GM23338 (cell line): ENCODE measurements at regions not wholly inside any gene's neighbourhood (a gene's known extent, or its start where the extent isn't known, plus 50 kb on each side); places are given as distances from the start of the nearest gene placed in this dataset.

ENCODE experiments used
- ATAC-seq: fragments of 200-7000 bp; cut with Tn5 transposase; 3 replicates; pipeline ENCODE4 v1.9.1; 2020
- DNase-seq: peaks from one replicate; pipeline ENCODE4 v3.0.0-alpha.2; 2015; ENCODE audit warnings: low spot score
- H2AFZ ChIP-seq: fragments of 200-600 bp; sonication (generic); 2 replicates; pipeline ENCODE4 v1.8.0; 2016; ENCODE audit warnings: antibody characterized with exemption, mild to moderate bottlenecking, moderate library complexity
- H3F3A ChIP-seq: fragments of 200-600 bp; sonication (generic); replicated peaks from 2 replicates; pipeline ENCODE4 v1.8.0; 2017; ENCODE audit warnings: antibody characterized with exemption, mixed run types, low read depth
- H3K27ac ChIP-seq: fragments of 200-600 bp; sonication (generic); 2 replicates; pipeline ENCODE4 v1.6.1; 2016; ENCODE audit warnings: low read depth
- H3K27me3 ChIP-seq: fragments of 200-600 bp; sonication (generic); 2 replicates; pipeline ENCODE4 v1.8.0; 2016; ENCODE audit warnings: mild to moderate bottlenecking, mixed run types, moderate library complexity; ENCODE audit not compliant: insufficient read depth
- H3K36me3 ChIP-seq: fragments of 200-600 bp; sonication (generic); 2 replicates; pipeline ENCODE4 v1.8.0; 2016; ENCODE audit warnings: mild to moderate bottlenecking; ENCODE audit not compliant: insufficient read depth
- H3K4me1 ChIP-seq: fragments of 200-600 bp; sonication (generic); 2 replicates; pipeline ENCODE4 v1.8.0; 2016; ENCODE audit warnings: mild to moderate bottlenecking, moderate library complexity; ENCODE audit not compliant: insufficient read depth
- H3K4me2 ChIP-seq: fragments of 200-600 bp; sonication (generic); 2 replicates; pipeline ENCODE4 v1.7.1; 2017; ENCODE audit warnings: mixed run types
- H3K4me3 ChIP-seq: fragments of 200-600 bp; sonication (generic); 2 replicates; pipeline ENCODE4 v1.6.1; 2016; ENCODE audit warnings: mixed run types
- H3K79me2 ChIP-seq: fragments of 200-600 bp; sonication (generic); replicated peaks from 2 replicates; pipeline ENCODE4 v1.8.0; 2017; ENCODE audit warnings: mild to moderate bottlenecking; ENCODE audit not compliant: insufficient read depth
- H3K9me2 ChIP-seq: fragments of 200-600 bp; sonication (generic); 2 replicates; pipeline ENCODE4 v1.8.0; 2017; ENCODE audit not compliant: insufficient read depth
- H4K20me1 ChIP-seq: fragments of 200-600 bp; sonication (generic); replicated peaks from 2 replicates; pipeline ENCODE4 v1.8.0; 2017; ENCODE audit warnings: mild to moderate bottlenecking; ENCODE audit not compliant: insufficient read depth
- H3K27ac Mint-ChIP-seq: 2 replicates; pipeline ENCODE4 v1.8.0; 2020; ENCODE audit warnings: inconsistent platforms, mild to moderate bottlenecking, moderate library complexity, mixed read lengths
- H3K27me3 Mint-ChIP-seq: 3 replicates; pipeline ENCODE4 v1.8.0; 2022; ENCODE audit warnings: low read depth, mild to moderate bottlenecking, moderate library complexity, mixed read lengths, inconsistent platforms; ENCODE audit not compliant: insufficient read depth, poor library complexity
- H3K36me3 Mint-ChIP-seq: 3 replicates; pipeline ENCODE4 v1.8.0; 2021; ENCODE audit warnings: low read depth, mild to moderate bottlenecking, inconsistent platforms, moderate library complexity, mixed read lengths
- H3K4me1 Mint-ChIP-seq: 3 replicates; pipeline ENCODE4 v1.8.0; 2020; ENCODE audit warnings: mild to moderate bottlenecking, inconsistent platforms, mixed read lengths
- H3K4me3 Mint-ChIP-seq: 3 replicates; pipeline ENCODE4 v1.8.0; 2021; ENCODE audit warnings: moderate library complexity, mild to moderate bottlenecking, inconsistent platforms, mixed read lengths
- H3K9me3 Mint-ChIP-seq: 3 replicates; pipeline ENCODE4 v1.8.0; 2020; ENCODE audit warnings: moderate library complexity, mild to moderate bottlenecking, inconsistent platforms, mixed read lengths
- CTCF ChIP-seq, 2 experiments: fragments of 200-600 bp in 1 of 2; sonication (generic) in 1 of 2; conservative IDR thresholded peaks; 2 replicates each; pipeline versions ENCODE4 v1.5.1 to v1.6.1; 2016 to 2017; ENCODE audit warnings: antibody characterized with exemption in 2 of 2, low read depth in 2 of 2, mild to moderate bottlenecking in 2 of 2, moderate library complexity in 1 of 2
- EZH2phosphoT487 ChIP-seq: fragments of 200-600 bp; sonication (generic); IDR thresholded peaks from one replicate; pipeline ENCODE4 v1.8.1; 2018; ENCODE audit warnings: antibody characterized with exemption; ENCODE audit not compliant: unreplicated experiment
- STAT1 ChIP-seq: IDR thresholded peaks from one replicate; pipeline ENCODE4 v1.6.1; 2016; ENCODE audit warnings: antibody characterized with exemption; ENCODE audit not compliant: unreplicated experiment
- ZNF114 ChIP-seq: fragments of 250-450 bp; sonication (Bioruptor Pico); IDR thresholded peaks from 2 replicates; pipeline ENCODE4 v1.5.0; 2020; ENCODE audit warnings: mild to moderate bottlenecking, moderate library complexity
- ZNF462 ChIP-seq: fragments of 250-450 bp; sonication (Bioruptor Pico); IDR thresholded peaks from 2 replicates; pipeline ENCODE4 v1.5.0; 2020; ENCODE audit warnings: mild to moderate bottlenecking, moderate library complexity

- no peak for TF ChIP-seq ZNF462 (CRISPR knock-in tag)
These were observed 587.1 kb upstream of the FTMT start (continued) for GRCh38 chr5:121264605-121265004.

GRCh38 chr5:121271546-121271945 lies 580.1 kb upstream of the FTMT start:
- no peak overlapping the region for H3K4me3 ChIP-seq
- no peak overlapping the region for H2AFZ ChIP-seq
- H3K27me3 ChIP-seq = no peaks in the 10 kb centered on the region
- no peaks in the 10 kb centered on the region for H3K27me3 Mint-ChIP-seq
- H3K4me2 ChIP-seq = no peak overlapping the region
- no peaks in the 10 kb centered on the region for H3K4me1 ChIP-seq
- no peaks in the 10 kb centered on the region for H3K4me1 Mint-ChIP-seq
- H3K4me3 Mint-ChIP-seq = no peak overlapping the region
- no peaks in the 10 kb centered on the region for H3K9me2 ChIP-seq
- no peaks in the 10 kb centered on the region for H3F3A ChIP-seq
- TF ChIP-seq ZNF114 (CRISPR knock-in tag) (no peak), ZNF462 (CRISPR knock-in tag) (no peak), CTCF (conservative IDR thresholded peaks at IDR 0.05; ENCODE audit: low read depth in 2 of 2) (no peak), EZH2phosphoT487 (no peak), STAT1 (no peak)
- no peak overlapping the region for H3K27ac Mint-ChIP-seq
- H3K9me3 Mint-ChIP-seq = peaks cover 16% of the 10 kb centered on the region; the same call in 2 of the 3 replicates
- ATAC-seq (no peak), DNase-seq (peak; percentile 6)
- H3K79me2 ChIP-seq = no peaks in the 10 kb centered on the region
- H3K36me3 Mint-ChIP-seq = peaks cover 5% of the 10 kb centered on the region
- H3K27ac ChIP-seq = no peak overlapping the region
- H4K20me1 ChIP-seq = no peaks in the 10 kb centered on the region
- H3K36me3 ChIP-seq = no peaks in the 10 kb centered on the region
